ENCODE measurements at regions not wholly inside any gene's neighbourhood (a gene's known extent, or its start where the extent isn't known, plus 50 kb on each side); places are given as distances from the start of the nearest gene placed in this dataset.

DNA sequence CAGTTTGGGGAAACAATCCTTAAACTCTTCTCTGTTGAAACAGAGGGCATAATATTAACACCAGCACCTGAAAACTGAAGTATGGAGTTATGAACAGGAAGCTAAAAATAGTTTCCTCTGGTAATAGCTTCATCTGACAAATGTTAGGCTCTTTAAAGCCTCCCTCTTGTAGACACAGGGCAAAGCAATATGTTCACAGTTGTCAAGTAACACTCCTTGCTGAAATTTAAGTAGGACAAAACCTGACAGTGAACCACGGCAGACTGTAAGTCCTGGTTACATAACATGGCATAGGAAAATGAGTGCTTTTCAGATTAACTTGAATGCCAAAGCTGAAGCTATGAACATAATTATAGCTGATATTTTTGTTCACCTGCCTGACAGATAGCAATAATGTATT is 172.9 kb downstream of the CMPK2 start:
- no peak for ATAC-seq
- peaks cover 81% of the 10 kb centered on the region for H3K9me3 Mint-ChIP-seq
- CTCF ChIA-PET: no interaction called here

DNA sequence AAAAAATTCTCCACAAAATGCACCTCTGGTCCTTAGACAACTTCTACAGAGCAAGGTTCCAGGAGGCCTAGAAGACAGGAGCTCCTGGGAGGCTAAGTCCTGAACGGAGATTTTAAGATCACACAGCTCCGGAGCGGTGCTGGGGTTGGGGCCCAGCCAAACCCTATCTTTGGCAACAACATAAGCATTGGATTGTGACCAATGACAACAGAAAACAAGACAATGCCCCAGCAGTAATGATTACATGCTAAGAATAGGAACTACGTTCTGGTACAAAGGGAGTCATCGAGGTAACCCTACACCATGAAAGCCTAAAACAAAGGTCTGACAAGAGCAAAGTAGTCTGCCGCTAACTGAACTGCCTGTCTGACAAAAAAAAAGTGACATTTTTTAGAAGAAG is 171.2 kb downstream of the CMPK2 start:
- Mint-ChIP-seq H3K27ac (no peak overlapping the region), H3K36me3 (peaks cover 64% of the 10 kb centered on the region), H3K4me1 (no peaks in the 10 kb centered on the region), H3K4me3 (no peak overlapping the region), H3K27me3 (ENCODE audit: low read depth) (no peaks in the 10 kb centered on the region; the same call in 1 of the 2 replicates), H3K9me3 (peaks cover 83% of the 10 kb centered on the region)
- ChIA-PET CTCF (no interaction called here), POLR2A (no interaction called here)
- TF ChIP-seq ARID4B (CRISPR knock-in tag; IDR thresholded peaks at IDR 0.05; ENCODE audit: borderline replicate concordance) (no peak), GABPB1 (CRISPR knock-in tag; IDR thresholded peaks at IDR 0.05) (no peak), RORB (CRISPR knock-in tag; IDR thresholded peaks at IDR 0.05) (no peak), FOXK1 (CRISPR knock-in tag; IDR thresholded peaks at IDR 0.05) (no peak), ZNF232 (CRISPR knock-in tag; IDR thresholded peaks at IDR 0.05) (no peak), KAT7 (CRISPR knock-in tag; IDR thresholded peaks at IDR 0.05; ENCODE audit: borderline replicate concordance) (no peak), ATF2 (CRISPR knock-in tag; IDR thresholded peaks at IDR 0.05; ENCODE audit: borderline replicate concordance, low read depth) (no peak), NFATC4 (CRISPR knock-in tag; IDR thresholded peaks at IDR 0.05) (no peak), ZNF423 (CRISPR knock-in tag; IDR thresholded peaks at IDR 0.05) (no peak)
- TF ChIP-seq, protein P1, sequence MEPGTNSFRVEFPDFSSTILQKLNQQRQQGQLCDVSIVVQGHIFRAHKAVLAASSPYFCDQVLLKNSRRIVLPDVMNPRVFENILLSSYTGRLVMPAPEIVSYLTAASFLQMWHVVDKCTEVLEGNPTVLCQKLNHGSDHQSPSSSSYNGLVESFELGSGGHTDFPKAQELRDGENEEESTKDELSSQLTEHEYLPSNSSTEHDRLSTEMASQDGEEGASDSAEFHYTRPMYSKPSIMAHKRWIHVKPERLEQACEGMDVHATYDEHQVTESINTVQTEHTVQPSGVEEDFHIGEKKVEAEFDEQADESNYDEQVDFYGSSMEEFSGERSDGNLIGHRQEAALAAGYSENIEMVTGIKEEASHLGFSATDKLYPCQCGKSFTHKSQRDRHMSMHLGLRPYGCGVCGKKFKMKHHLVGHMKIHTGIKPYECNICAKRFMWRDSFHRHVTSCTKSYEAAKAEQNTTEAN (CRISPR knock-in tag; IDR thresholded peaks at IDR 0.05): no peak
- TF ChIP-seq, protein P2, sequence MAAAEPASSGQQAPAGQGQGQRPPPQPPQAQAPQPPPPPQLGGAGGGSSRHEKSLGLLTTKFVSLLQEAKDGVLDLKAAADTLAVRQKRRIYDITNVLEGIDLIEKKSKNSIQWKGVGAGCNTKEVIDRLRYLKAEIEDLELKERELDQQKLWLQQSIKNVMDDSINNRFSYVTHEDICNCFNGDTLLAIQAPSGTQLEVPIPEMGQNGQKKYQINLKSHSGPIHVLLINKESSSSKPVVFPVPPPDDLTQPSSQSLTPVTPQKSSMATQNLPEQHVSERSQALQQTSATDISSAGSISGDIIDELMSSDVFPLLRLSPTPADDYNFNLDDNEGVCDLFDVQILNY (CRISPR knock-in tag; IDR thresholded peaks at IDR 0.05): no peak
- ATAC-seq (no peak), DNase-seq (ENCODE audit: low spot score) (no peak)

More for the DNA sequence above, 172.9 kb downstream of the CMPK2 start:
- Mint-ChIP-seq H3K4me3 (no peak overlapping the region), H3K27ac (no peak overlapping the region), H3K27me3 (ENCODE audit: low read depth) (no peaks in the 10 kb centered on the region; the same call in 1 of the 2 replicates), H3K4me1 (no peaks in the 10 kb centered on the region), H3K36me3 (peaks cover 63% of the 10 kb centered on the region)
- TF ChIP-seq SOX15 (CRISPR knock-in tag; IDR thresholded peaks at IDR 0.05): no peak
- TF ChIP-seq ATF6 (CRISPR knock-in tag; IDR thresholded peaks at IDR 0.05): no peak
- TF ChIP-seq JUN (CRISPR knock-in tag; IDR thresholded peaks at IDR 0.05): no peak
- no peak for TF ChIP-seq RORB (CRISPR knock-in tag; IDR thresholded peaks at IDR 0.05)
- TF ChIP-seq, protein P3, sequence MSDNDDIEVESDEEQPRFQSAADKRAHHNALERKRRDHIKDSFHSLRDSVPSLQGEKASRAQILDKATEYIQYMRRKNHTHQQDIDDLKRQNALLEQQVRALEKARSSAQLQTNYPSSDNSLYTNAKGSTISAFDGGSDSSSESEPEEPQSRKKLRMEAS (CRISPR knock-in tag; IDR thresholded peaks at IDR 0.05): no peak
- no peak for TF ChIP-seq TCF7 (CRISPR knock-in tag; IDR thresholded peaks at IDR 0.05; ENCODE audit: low read depth)
- TF ChIP-seq GRHL2 (CRISPR knock-in tag; IDR thresholded peaks at IDR 0.05; ENCODE audit: insufficient replicate concordance, severe bottlenecking): no peak
- no peak for TF ChIP-seq ATF1 (CRISPR knock-in tag; IDR thresholded peaks at IDR 0.05)
- DNase-seq (ENCODE audit: low spot score): no peak
- POLR2A ChIA-PET: no interaction called here

All from WTC11 (cell line).